HL-60 (cell line): ENCODE measurements at regions not wholly inside any gene's neighbourhood (a gene's known extent, or its start where the extent isn't known, plus 50 kb on each side); places are given as distances from the start of the nearest gene placed in this dataset.

Experiments
- CTCF ChIP-seq: IDR thresholded peaks from one replicate; pipeline ENCODE4 v1.5.1; 2011; ENCODE audit warnings: low read length, control low read depth, inconsistent platforms; ENCODE audit not compliant: insufficient read depth
- POLR2AphosphoS5 ChIP-seq: IDR thresholded peaks from 2 replicates; pipeline ENCODE4 v1.6.1; 2012; ENCODE audit warnings: low read depth

- TF ChIP-seq CTCF (no peak), POLR2AphosphoS5 (no peak)
Observed at GRCh38 chr1:76766381-76766780, 100.9 kb upstream of the ST6GALNAC5 start.
